ENCODE measurements at regions not wholly inside any gene's neighbourhood (a gene's known extent, or its start where the extent isn't known, plus 50 kb on each side); places are given as distances from the start of the nearest gene placed in this dataset.

- Histone ChIP-seq H2AK5ac (ENCODE audit: low read depth, low read length) (no peak overlapping the region), H3K4me3 (ENCODE audit: insufficient read depth, low read depth, low read length) (no peak overlapping the region), H2BK5ac (ENCODE audit: low read depth, low read length, poor library complexity, severe bottlenecking) (peak overlapping the region; percentile 58), H4K91ac (ENCODE audit: insufficient read depth, low read depth, low read length) (no peak overlapping the region; the same call in 1 of the 2 replicates), H4K20me1 (ENCODE audit: insufficient read depth, low read length) (no peaks in the 10 kb centered on the region), H3K14ac (replicated peaks; ENCODE audit: low read depth, low read length) (no peak overlapping the region), H3K18ac (ENCODE audit: low read depth, low read length) (peak overlapping the region; percentile 48; the same call in 1 of the 2 replicates), H3K4me1 (ENCODE audit: control insufficient read depth, insufficient read depth, low read length) (peaks cover 6% of the 10 kb centered on the region), H2AFZ (replicated peaks; ENCODE audit: low read length, poor library complexity) (peak overlapping the region; percentile 4), H2BK120ac (ENCODE audit: low read depth, low read length) (peak overlapping the region; percentile 4; the same call in 1 of the 2 replicates), H3K9me1 (ENCODE audit: insufficient read depth, low read length) (no peaks in the 10 kb centered on the region; the same call in 1 of the 2 replicates), H3K79me1 (ENCODE audit: low read depth in 1 of 2, low read length in 2 of 2) (no peaks in the 10 kb centered on the region), H3K9ac (ENCODE audit: low read depth, low read length) (no peak overlapping the region), H4K8ac (ENCODE audit: low read depth in 2 of 2, low read length in 2 of 2) (peak overlapping the region; percentile 1 to 66; a peak in 2 of 4 replicates), H2AK9ac (replicated peaks; ENCODE audit: low read depth, low read length, poor library complexity) (no peak overlapping the region), H3K27me3 (ENCODE audit: control insufficient read depth, insufficient read depth, low read length) (peaks cover 3% of the 10 kb centered on the region; the same call in 1 of the 2 replicates), H4K5ac (ENCODE audit: low read depth, low read length) (0 out of 2 replicates have a peak overlapping the region, but pooled peaks have one; percentile 13), H3K56ac (ENCODE audit: extremely low read depth, insufficient read depth, low read length) (no peak overlapping the region), H2BK20ac (ENCODE audit: low read depth, low read length) (peak overlapping the region; percentile 34; the same call in 1 of the 2 replicates), H2BK15ac (ENCODE audit: low read depth, low read length) (no peak overlapping the region), H3K4ac (ENCODE audit: low read depth, low read length) (no peak overlapping the region), H3K9me3 (ENCODE audit: control insufficient read depth, insufficient read depth, low read length) (no peaks in the 10 kb centered on the region; the same call in 1 of the 2 replicates), H3K4me2 (ENCODE audit: low read depth, low read length) (no peak overlapping the region), H3K23ac (ENCODE audit: low read depth, low read length) (no peak overlapping the region), H3K36me3 (ENCODE audit: control insufficient read depth, insufficient read depth, low read length) (no peaks in the 10 kb centered on the region), H3K27ac (ENCODE audit: insufficient read depth, low read length) (peak overlapping the region; percentile 26; the same call in 1 of the 2 replicates)
- no peak for TF ChIP-seq NFE2L2 (IDR thresholded peaks at IDR 0.05; ENCODE audit: low read depth, low read length)
- no peak for TF ChIP-seq RAD21 (IDR thresholded peaks at IDR 0.05; ENCODE audit: low read length)
- peak; percentile 66; the same call in 1 of the 2 replicates for TF ChIP-seq CEBPB (IDR thresholded peaks at IDR 0.05; ENCODE audit: low read depth, low read length)
- WGBS, 2 experiments (ENCODE audit: extremely low coverage in 2 of 2, insufficient read length in 1 of 2): 0% methylated on average over 1 of the region's 6 CpGs; no CpG with 5 or more reads in 1 of the 2 experiments
- dilution Hi-C loops (cut with HindIII; ENCODE audit: low sequenced_read_pairs, unreplicated experiment): no loop called here
- no TSS peak for BruUV-seq (replicated peaks)
- ChIA-PET POLR2A (ENCODE audit: unreplicated experiment) (no interaction called here), CTCF (no interaction called here)
- DNase-seq: peak; percentile 31
- ATAC-seq (ENCODE audit: low read depth): peak; percentile 76
- intact Hi-C loops (cut with micrococcal nuclease): no loop called here
- in situ Hi-C loops (cut with MboI; ENCODE audit: low sequenced_read_pairs): loop anchor here (25.0 kb wide), 1 partner anchor 1060 kb away; the partner anchor contains the start of gene CLEC3B
These were observed 70.5 kb upstream of the XCR1 start for GRCh38 chr3:46097691-46098241.

Data from IMR-90 (cell line).